HepG2 (cell line): ENCODE measurements at regions not wholly inside any gene's neighbourhood (a gene's known extent, or its start where the extent isn't known, plus 50 kb on each side); places are given as distances from the start of the nearest gene placed in this dataset.

ENCODE experiments used
- ATAC-seq: fragments of 200-7000 bp; cut with Tn5 transposase; 3 replicates; pipeline ENCODE4 v1.9.1; 2020; ENCODE audit warnings: mild to moderate bottlenecking, moderate library complexity
- BruUV-seq: library from RNA; stranded (reverse); fragments of 400-500 nt; replicated peaks from 2 replicates; lab custom pipeline; 2021; lab: Mats Ljungman, UMichigan
- CTCF ChIA-PET: fragments of 300-600 bp; formaldehyde crosslinking; extraction: SDS; loops from one replicate; lab custom pipeline; 2021; ENCODE audit warnings: low total read pairs, inconsistent platforms, low intra/inter-chr PET ratio; lab: Yijun Ruan, JAX
- POLR2A ChIA-PET: fragments of 350-600 bp; sonication (Branson Sonifier 250); formaldehyde crosslinking; loops from one replicate; lab custom pipeline; 2020; ENCODE audit warnings: antibody characterized with exemption, inconsistent platforms; lab: Yijun Ruan, JAX
- DNase-seq: peaks from one replicate; pipeline ENCODE4 v3.0.0-alpha.2; 2015; ENCODE audit warnings: low spot score
- FAIRE-seq: peaks from 3 replicates; lab custom pipeline; 2011; peaks lifted over from hg19 to GRCh38; lab: Jason Lieb, UNC
- H2AFZ ChIP-seq: one replicate; pipeline ENCODE4 v1.6.1; 2011; ENCODE audit warnings: low read length, inconsistent platforms
- H3K27ac ChIP-seq: fragments of 300-600 bp; 3 replicates; pipeline ENCODE4 v1.8.0; 2011; ENCODE audit warnings: mixed run types, mild to moderate bottlenecking, mixed read lengths, low read length, inconsistent platforms; ENCODE audit not compliant: insufficient read depth; ENCODE audit errors: extremely low read length
- H3K27me3 ChIP-seq, 2 experiments: fragments of 200-600 bp in 1 of 2; 2 replicates in 1 of 2; 3 replicates in 1 of 2; pipeline versions ENCODE4 v1.6.0 to v1.8.0; 2011; ENCODE audit warnings: low read length in 2 of 2, mild to moderate bottlenecking in 2 of 2, moderate library complexity in 2 of 2, inconsistent platforms in 1 of 2; ENCODE audit not compliant: insufficient read depth in 2 of 2, control insufficient read depth in 1 of 2
- H3K36me3 ChIP-seq, 2 experiments: fragments of 200-600 bp in 1 of 2; replicated peaks in 1 of 2; 2 replicates in 1 of 2; 3 replicates in 1 of 2; pipeline versions ENCODE4 v1.5.1 to v1.8.0; 2011; ENCODE audit warnings: low read length in 2 of 2, inconsistent platforms in 1 of 2; ENCODE audit not compliant: insufficient read depth in 2 of 2, control insufficient read depth in 1 of 2
- H3K4me1 ChIP-seq: 2 replicates; pipeline ENCODE4 v1.5.1; 2012; ENCODE audit warnings: low read length, inconsistent platforms; ENCODE audit not compliant: insufficient read depth
- H3K4me2 ChIP-seq: 2 replicates; pipeline ENCODE4 v1.6.0; 2011; ENCODE audit warnings: low read depth, low read length, inconsistent platforms
- H3K4me3 ChIP-seq, 3 experiments: fragments of 200-600 bp in 1 of 3; sonication (generic), shearing (Covaris generic) in 1 of 3; replicated peaks in 1 of 3; 2 replicates each; pipeline ENCODE4 v1.5.1; 2011 to 2016; ENCODE audit warnings: low read length in 3 of 3, inconsistent platforms in 2 of 3, low read depth in 2 of 3, mild to moderate bottlenecking in 2 of 3, control low read depth in 1 of 3, mixed read lengths in 1 of 3; ENCODE audit not compliant: insufficient read depth in 1 of 3
- H3K79me2 ChIP-seq: one replicate; pipeline ENCODE4 v1.6.1; 2011; ENCODE audit warnings: low read length, inconsistent platforms; ENCODE audit not compliant: insufficient read depth
- H3K9ac ChIP-seq: 2 replicates; pipeline ENCODE4 v1.6.0; 2011; ENCODE audit warnings: mild to moderate bottlenecking, low read depth, low read length, inconsistent platforms; ENCODE audit not compliant: insufficient read depth
- H3K9me3 ChIP-seq: 2 replicates; pipeline ENCODE4 v1.5.1; 2012; ENCODE audit warnings: mild to moderate bottlenecking, low read length
- H4K20me1 ChIP-seq: 2 replicates; pipeline ENCODE4 v1.6.0; 2011; ENCODE audit warnings: inconsistent platforms, mild to moderate bottlenecking, low read length, moderate library complexity; ENCODE audit not compliant: insufficient read depth
- BORCS8-MEF2B ChIP-seq: sonication (generic); formaldehyde crosslinking; IDR thresholded peaks from 2 replicates; pipeline ENCODE4 v1.8.0; 2022; ENCODE audit warnings: mild to moderate bottlenecking, missing genetic modification reagents
- DBP ChIP-seq: sonication (generic); formaldehyde crosslinking; IDR thresholded peaks from 2 replicates; pipeline ENCODE4 v1.4.0; 2020; ENCODE audit warnings: missing genetic modification reagents; ENCODE audit errors: not compliant biosample characterization
- HES4 ChIP-seq: sonication (generic); formaldehyde crosslinking; IDR thresholded peaks from 2 replicates; pipeline ENCODE4 v1.9.0; 2021; ENCODE audit warnings: mild to moderate bottlenecking, missing genetic modification reagents, borderline replicate concordance
- PAF1 ChIP-seq: IDR thresholded peaks from 2 replicates; pipeline ENCODE4 v1.6.1; 2016; ENCODE audit warnings: missing genetic modification reagents, missing compliant biosample characterization
- PBX2 ChIP-seq: IDR thresholded peaks from 2 replicates; pipeline ENCODE4 v1.6.1; 2016; ENCODE audit warnings: control low read depth
- REST ChIP-seq, 2 experiments: IDR thresholded peaks; 2 replicates each; pipeline ENCODE4 v1.6.1; 2011 to 2012; ENCODE audit warnings: low read length in 2 of 2, borderline replicate concordance in 1 of 2, low read depth in 1 of 2, mild to moderate bottlenecking in 1 of 2, moderate library complexity in 1 of 2
- RFXANK ChIP-seq: IDR thresholded peaks from 2 replicates; pipeline ENCODE4 v1.6.1; 2016
- SMARCC2 ChIP-seq: fragments of 450-650 bp; IDR thresholded peaks from 2 replicates; pipeline ENCODE4 v1.6.1; 2017; ENCODE audit warnings: antibody characterized with exemption, mild to moderate bottlenecking
- SRSF1 ChIP-seq: fragments of 200-400 bp; formaldehyde crosslinking; optimal IDR thresholded peaks from 2 replicates; pipeline ENCODE3; 2017; ENCODE audit warnings: mild to moderate bottlenecking, low read depth, low read length, moderate library complexity
- ZBTB3 ChIP-seq: sonication (generic); formaldehyde crosslinking; IDR thresholded peaks from 2 replicates; pipeline ENCODE4 v1.4.0; 2020; ENCODE audit warnings: low read depth, mild to moderate bottlenecking, moderate library complexity, missing genetic modification reagents, borderline replicate concordance
- ZNF333 ChIP-seq: sonication (generic); formaldehyde crosslinking; IDR thresholded peaks from 2 replicates; pipeline ENCODE4 v1.4.0; 2020; ENCODE audit warnings: mild to moderate bottlenecking, missing genetic modification reagents, borderline replicate concordance
- ZNF33A ChIP-seq: sonication (generic); formaldehyde crosslinking; IDR thresholded peaks from 2 replicates; pipeline ENCODE4 v1.5.1; 2020; ENCODE audit warnings: missing genetic modification reagents, mild to moderate bottlenecking, moderate library complexity, borderline replicate concordance
- ZNF33B ChIP-seq: sonication (generic); formaldehyde crosslinking; IDR thresholded peaks from 2 replicates; pipeline ENCODE4 v1.5.1; 2020; ENCODE audit warnings: mild to moderate bottlenecking, missing genetic modification reagents
- ZNF720 ChIP-seq: sonication (generic); formaldehyde crosslinking; IDR thresholded peaks from 2 replicates; pipeline ENCODE4 v1.4.0; 2020; ENCODE audit warnings: missing genetic modification reagents
- ZNF841 ChIP-seq: sonication (generic); formaldehyde crosslinking; IDR thresholded peaks from 2 replicates; pipeline ENCODE4 v1.8.1; 2023; ENCODE audit warnings: missing genetic modification reagents, borderline replicate concordance
- WGBS: methylation state at CpG from one replicate; pipeline ENCODE4 v1.1.6; 2017; ENCODE audit warnings: low lambda C conversion rate; 5-methylcytosine and 5-hydroxymethylcytosine counted together
- in situ Hi-C: cut with HindIII; loops from 2 replicates; pipeline ENCODE4 v1.10.0; 2017; ENCODE audit warnings: low pct_unique_long_range_greater_than_20kb; ENCODE audit not compliant: extremely low pct_ligation_motif_present
- intact Hi-C: fragments of 100-400 bp; cut with micrococcal nuclease; formaldehyde crosslinking; loops from one replicate; pipeline ENCODE4 v1.10.0; 2022; ENCODE audit not compliant: unreplicated experiment
- TF ChIP-seq, protein P1 (sequence below): sonication (generic); formaldehyde crosslinking; IDR thresholded peaks from 2 replicates; pipeline ENCODE4 v1.8.0; 2022; ENCODE audit warnings: mild to moderate bottlenecking, missing genetic modification reagents, moderate library complexity

GRCh38 chr10:118841881-118842605 is 87.3 kb upstream of the CACUL1 start (continued):
- TF ChIP-seq ZNF720 (CRISPR knock-in tag) (no peak), ZNF33A (no peak), ZNF333 (no peak), DBP (CRISPR knock-in tag) (no peak)

- in situ Hi-C loops (no loop called here), intact Hi-C loops (no loop called here)
- Histone ChIP-seq H3K27me3 (peaks cover 4 to 10% of the 10 kb centered on the region in 2 experiments; a peak in 2 of 5 replicates), H4K20me1 (no peaks in the 10 kb centered on the region), H3K4me3 (no peak overlapping the region), H3K27ac (no peak overlapping the region), H3K4me2 (no peak overlapping the region), H3K79me2 (no peaks in the 10 kb centered on the region), H3K9me3 (no peaks in the 10 kb centered on the region), H3K36me3 (no peaks in the 10 kb centered on the region), H3K9ac (no peak overlapping the region), H2AFZ (no peak overlapping the region), H3K4me1 (no peaks in the 10 kb centered on the region)
- DNase-seq (no peak), FAIRE-seq (no peak), ATAC-seq (no peak)
- 15% methylated on average over 3 of the region's 4 CpGs for WGBS
- CTCF ChIA-PET, result no interaction called here
- POLR2A ChIA-PET, result no interaction called here
- no TSS peak for BruUV-seq
- TF ChIP-seq REST (IDR thresholded peaks at IDR 0.05; ENCODE audit: borderline replicate concordance in 1 of 2, low read depth in 1 of 2, low read length in 2 of 2) (no peak), BORCS8-MEF2B (CRISPR knock-in tag) (no peak), PAF1 (no peak), ZNF33B (CRISPR knock-in tag) (no peak), ZBTB3 (CRISPR knock-in tag) (no peak), SRSF1 (no peak), HES4 (CRISPR knock-in tag) (no peak), ZNF841 (CRISPR knock-in tag) (no peak), RFXANK (no peak), PBX2 (CRISPR knock-in tag) (no peak), SMARCC2 (no peak)
- TF ChIP-seq, protein P1, sequence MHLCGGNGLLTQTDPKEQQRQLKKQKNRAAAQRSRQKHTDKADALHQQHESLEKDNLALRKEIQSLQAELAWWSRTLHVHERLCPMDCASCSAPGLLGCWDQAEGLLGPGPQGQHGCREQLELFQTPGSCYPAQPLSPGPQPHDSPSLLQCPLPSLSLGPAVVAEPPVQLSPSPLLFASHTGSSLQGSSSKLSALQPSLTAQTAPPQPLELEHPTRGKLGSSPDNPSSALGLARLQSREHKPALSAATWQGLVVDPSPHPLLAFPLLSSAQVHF (CRISPR knock-in tag), result no peak
These were observed 88.3 kb upstream of the CACUL1 start for GRCh38 chr10:118842843-118843624.
